Dermis blood vessel endothelial cell (primary cell): ENCODE measurements at regions not wholly inside any gene's neighbourhood (a gene's known extent, or its start where the extent isn't known, plus 50 kb on each side); places are given as distances from the start of the nearest gene placed in this dataset.

Experiments used
- DNase-seq: peaks from one replicate; pipeline ENCODE4 v3.0.0; 2010

DNA sequence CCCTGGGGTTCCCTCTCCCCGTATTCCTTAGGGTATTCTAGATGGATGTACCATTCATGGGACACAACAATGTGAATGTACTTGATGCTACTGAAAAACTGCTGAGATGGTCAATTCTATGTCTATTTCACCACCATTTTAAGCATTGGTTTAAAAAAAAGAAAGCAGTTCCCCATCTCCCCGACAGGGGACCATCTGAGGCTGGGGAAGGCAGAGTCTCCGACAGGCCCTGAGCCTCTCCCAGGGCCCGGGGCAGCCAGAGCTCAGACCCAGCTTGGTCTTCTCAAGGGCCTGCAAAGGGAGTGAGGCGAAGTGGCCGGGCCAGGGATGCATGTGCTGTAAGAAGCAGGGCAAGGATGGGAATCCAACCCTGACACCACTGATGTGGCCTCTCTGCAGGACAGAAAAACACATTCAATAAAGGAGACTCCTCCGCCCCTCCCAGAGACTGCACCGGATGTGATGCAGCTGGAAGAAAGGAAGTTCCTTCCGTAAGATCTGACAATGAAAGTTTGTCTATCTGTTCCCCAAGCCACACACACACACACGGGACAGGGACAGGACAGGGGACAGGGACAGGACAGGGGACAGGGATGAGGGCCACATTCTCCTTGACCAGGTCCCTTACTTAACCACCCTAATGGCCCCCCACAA lies 234.1 kb downstream of the BCL11B start:
- DNase-seq = no peak

DNA sequence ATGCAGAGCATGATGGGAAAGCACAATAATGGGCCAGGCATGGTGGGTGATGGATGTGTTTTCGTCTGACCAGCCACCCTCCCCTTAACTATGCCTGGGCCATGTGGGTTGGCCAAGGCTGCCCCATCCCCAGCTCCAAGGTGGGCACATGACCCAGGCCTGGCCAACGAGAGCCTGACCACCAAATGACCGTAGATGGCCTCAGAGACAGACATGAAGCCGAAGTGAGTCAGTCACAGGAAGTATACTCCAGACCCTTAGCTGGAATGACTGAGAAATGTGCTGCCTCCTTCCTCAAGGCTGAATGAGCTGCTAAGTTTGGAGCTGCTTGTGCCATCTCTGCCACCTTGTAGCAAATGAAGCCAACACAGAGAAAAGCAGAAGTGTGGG lies 233.6 kb downstream of the BCL11B start:
- no peak for DNase-seq

DNA sequence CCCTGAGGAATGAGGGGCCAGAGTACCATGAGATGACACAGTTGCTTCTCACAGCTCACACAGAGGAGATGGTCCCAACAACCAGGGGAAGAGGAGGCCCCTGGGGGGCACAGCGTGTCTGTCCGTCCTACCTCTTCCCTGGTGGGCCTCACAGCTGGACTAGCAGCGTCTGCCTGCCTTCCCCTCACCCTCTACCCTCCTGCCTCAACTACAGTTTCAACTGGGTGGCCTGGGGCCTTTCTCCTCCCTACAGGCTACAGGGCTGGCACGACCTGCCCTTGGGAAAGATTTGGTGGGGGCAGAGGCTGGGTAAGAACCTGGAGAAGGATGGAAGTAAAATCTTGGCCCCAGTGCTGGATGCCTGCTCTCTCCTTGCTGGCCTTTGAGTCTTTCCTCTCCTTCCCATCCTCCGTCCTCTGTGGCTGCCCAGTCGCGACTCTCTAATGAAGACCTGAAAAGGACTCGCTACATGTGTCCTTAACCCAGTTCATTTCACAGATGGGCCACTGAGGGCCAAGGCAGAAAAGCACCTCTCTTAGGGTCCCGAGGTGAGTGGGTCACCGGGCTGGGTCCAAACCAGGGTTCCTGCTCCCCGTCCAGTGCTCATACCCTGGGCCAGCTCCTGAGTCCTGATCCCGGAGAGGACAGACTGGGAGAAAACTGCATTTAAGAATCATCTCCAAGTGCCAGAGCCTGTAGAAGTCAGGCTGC lies 232.5 kb downstream of the BCL11B start:
- DNase-seq = no peak

DNA sequence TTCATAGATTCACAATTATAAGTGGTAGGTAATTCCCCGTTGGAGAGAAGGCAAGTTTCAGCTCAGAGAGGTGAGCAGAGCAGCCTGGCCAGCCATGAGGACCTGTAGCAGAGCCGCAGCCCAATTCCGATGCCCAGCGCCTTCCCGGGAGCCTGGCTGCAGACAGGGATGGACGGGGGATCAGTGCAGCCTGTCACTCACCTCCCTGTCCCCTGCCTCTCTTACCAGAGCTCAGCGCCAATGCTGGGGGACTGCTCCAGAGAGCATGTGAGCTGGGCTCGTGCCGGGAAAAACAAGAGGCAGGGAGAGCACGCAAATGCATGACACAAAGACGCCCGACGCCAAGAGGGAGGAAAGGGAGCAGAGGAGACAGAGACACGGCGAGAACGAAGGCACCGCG lies 231.9 kb downstream of the BCL11B start:
- no peak for DNase-seq

DNA sequence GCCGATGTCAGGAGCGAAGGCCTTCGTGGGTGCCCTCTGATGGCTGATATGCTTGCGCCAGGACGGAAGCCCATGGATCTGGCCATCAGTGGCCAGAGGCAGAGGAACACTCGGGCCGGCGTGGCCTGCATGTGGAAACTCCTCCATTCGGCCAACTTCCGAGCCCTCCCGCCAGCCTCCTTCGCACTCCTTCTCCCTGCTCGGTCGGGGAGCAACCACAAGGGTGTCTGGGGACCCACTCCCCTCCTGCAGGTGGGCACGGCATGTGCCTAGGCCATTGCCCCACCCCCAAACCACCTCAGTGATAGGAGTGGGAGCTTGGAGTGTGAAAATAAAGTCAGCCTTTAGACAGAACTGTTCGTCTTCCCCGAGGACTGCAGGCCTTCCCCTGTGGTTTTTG lies 231.3 kb downstream of the BCL11B start:
- DNase-seq = no peak

DNA sequence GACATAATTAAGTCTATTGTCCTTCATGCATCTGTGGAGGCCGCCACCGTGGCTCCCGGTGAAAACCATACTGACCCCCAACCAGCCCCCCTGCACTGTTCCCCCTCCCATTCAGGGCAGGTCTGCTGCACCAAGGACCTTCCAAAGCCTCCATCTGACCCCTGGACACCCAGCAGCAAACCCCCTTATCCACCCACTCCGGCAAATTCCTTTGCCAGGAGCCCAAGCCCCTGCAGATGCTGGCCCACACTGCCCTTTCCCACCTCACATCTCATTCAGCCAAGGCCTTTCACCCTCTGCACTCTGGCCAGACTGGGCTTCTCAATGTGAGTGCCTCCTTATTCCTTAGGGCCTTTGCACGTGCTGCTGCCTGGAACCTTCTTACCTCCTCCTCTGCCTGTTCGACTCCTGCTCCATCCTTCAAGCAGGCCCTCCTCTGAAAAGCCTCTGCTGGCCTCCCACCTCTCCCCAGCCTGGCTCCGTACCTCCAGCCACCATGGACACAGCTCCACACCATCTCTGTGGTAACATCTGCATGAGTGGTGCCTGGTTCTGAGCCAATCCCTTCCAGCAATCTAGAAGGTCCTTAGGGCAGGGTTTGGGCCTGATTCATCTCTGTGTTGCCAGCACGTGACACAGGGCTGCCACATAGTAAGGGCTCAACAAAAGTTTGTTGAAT lies 230.7 kb downstream of the BCL11B start:
- DNase-seq = no peak

DNA sequence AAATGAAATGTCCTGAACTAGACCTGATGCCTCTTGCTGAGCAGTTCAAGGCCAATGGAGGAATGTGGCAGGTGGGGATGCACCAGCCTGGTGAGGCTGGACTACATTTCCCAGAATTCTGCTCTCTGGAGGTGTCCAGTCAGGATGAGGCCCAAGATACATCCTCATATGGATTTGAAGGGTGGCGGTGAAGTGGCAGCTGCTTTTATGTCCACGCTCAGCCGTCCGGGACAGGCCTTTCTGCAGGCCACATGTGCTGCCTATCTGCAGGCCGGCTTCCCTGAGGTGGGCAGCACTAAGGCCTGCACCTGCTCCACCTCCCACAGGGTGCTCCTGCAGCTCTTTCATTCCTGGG lies 230.2 kb downstream of the BCL11B start:
- no peak for DNase-seq

DNA sequence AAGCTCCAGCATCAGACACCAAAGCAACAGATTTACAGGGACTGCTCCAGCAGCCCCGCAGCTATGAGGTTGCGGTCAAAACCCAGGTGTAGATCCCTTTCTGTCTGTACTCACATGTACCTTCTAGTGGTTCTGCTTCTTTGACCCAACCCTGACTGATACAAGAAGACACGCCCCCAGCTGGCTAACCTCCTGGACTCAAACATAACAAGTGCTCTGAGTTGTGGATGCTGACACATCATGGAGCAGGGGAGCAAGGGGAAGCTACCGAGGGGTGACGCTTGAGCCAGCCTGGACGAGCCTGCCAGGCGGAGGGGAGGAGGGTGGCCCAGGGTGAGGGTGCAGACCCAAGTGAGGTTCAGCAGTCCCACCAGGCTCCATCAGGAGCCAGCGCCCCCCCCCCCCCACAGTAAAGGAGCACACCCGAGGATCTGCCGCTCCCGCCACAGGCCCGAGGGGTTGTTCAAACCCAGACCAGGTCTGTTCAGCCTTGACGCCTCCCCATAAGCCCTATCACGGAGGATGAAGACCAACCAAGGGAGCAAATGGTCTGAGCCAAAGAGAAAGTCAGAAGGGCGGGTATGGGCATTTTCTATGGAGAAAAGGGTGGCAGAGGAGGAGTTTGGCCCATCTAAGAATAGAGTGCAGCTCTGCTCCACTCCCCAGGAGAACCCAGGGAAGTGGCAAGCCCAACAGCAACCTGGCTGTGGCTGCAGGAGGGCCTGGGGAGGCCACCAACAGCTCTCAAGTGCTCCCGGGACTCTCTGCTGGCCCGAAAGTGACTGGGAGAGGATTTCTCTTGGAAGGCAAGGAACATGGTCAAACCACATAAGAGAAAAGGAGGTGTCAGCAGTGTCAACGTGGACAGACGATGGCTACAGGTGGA lies 229.4 kb downstream of the BCL11B start:
- DNase-seq = no peak

DNA sequence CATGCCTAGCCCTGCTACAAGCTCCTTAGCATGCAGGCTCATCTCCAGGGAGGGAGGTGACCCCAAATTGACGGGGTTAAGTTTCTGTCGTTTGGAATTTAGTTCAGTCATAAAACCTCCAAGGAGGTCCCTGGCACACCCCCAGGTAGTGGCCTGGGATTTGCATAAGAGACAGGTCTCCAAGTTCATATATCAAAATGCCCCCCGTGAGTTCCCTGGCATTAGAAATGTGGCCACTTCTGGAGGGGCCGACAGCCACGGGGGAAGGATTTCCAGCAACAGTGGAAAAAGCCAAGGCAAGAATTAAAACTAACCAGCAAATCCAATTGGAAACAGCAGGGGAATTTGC lies 228.8 kb downstream of the BCL11B start:
- DNase-seq = no peak

DNA sequence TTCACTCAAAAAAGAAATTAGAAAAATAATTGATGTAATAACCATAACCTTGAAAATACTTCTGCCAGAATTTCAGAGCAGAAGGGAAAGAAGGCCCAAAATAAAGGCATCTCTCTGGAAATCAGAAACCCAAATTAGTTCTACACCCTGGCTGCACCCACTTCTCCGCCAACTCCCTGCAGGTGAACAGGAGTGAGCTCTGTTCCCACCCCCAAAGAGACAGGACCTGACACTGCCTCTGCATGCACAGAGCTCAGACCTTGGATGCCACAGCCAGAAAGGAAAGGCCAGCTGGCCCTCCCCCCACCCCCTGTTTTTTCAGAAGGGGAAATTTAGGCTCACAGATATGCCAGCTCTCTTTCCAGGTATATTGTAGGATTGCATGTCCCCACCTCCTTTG lies 228.2 kb downstream of the BCL11B start:
- DNase-seq = no peak

DNA sequence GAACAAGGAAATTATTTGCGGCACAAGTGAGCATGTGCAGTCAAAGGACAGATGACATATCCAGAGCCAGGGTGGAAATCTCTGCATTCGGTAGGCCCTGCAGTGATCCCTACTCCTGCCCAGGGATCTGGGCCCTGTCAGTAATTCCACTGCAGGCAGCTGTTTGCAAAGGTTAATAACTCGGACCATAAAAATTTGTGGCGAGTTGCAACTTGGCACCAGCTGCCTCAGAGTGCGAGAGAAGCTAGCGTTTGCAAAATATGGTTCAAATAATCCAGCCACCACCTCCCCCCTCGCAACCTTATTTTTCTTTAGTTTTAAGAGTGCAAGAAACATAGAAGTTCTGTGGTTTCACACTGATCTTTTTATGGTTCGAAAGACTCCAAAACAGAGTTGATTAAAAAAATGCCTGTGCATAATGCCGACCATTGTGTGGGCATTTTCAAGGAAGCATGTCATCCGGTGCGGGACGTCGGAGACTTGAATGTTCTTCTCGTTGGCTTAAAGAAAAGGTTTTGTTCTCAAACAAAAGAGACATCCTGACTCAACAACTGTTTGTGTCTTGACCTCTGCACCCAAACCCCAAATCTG lies 224.5 kb downstream of the BCL11B start:
- no peak for DNase-seq

DNA sequence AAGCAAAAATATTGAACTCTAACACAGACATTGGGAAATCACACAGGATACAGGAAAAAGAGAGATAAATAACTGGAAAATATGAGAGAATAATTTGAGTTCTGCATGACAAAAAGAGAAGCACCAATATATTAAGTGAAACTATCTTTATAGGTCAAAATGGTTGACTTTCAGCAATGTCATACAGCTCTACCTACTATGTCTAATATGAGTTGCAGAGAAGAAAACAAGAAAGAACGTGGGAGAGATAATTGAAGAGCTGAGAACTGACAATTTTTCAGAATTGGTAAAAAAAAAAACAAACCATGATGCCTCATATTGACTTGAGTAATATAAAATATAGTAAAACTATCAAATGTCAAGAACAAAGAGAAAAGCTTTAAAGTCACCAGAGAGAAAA lies 221.7 kb downstream of the BCL11B start:
- DNase-seq = no peak

DNA sequence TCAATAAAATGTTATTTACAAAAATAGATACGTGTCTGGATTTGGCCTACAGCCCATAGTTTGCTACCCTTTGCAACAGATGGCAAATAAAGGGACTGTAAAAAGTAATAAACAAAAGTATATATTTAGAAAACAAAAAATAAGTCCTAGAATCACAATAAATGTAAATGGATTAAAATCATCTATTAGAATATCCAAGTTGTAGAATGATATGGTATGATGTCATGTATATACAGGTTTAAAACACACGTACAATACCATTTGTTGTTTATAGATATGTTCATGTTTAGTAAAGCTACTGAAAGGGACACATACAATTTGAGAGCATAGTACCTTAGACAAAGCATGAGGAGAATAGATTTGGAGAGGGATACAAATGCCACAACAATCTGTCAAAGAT lies 219.5 kb downstream of the BCL11B start:
- DNase-seq = no peak

DNA sequence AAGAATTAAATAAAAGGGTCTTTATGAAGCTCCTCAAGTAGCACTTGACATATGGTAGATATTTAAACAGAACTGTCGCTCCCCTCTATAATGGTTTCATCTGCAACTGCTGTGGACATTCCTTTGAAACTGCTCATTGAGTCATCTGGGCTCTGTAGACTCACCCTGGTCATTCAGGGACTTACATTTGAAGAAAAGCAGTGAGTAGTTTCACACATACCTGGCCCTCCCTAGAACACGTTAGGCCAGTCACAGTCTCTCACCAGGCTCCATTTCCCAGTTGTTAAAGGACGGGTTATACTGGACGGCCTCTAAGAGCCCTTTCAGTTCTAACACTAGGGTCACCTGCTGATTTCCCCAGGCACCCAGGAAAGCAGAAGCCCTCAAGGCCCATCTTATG lies 217.0 kb downstream of the BCL11B start:
- DNase-seq = no peak

DNA sequence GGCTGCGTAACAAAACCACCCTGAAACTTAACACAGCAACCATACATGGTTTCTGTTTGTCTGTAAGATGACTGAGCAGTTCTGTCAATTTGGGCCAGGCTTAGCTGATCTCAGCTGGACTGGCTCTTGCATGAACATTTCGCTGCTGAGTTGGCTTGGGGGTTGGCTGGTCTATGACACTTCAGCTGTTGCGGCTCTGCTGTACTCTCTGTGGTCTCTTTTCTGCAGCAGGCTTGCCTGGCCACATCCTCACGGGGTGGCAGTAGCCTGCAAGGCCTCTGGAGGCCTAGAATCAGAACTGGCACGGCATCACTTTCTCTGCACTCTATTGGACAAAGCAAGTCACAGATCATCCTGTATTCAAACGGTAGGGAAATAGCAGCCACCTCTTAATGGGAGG lies 216.2 kb downstream of the BCL11B start:
- no peak for DNase-seq

DNA sequence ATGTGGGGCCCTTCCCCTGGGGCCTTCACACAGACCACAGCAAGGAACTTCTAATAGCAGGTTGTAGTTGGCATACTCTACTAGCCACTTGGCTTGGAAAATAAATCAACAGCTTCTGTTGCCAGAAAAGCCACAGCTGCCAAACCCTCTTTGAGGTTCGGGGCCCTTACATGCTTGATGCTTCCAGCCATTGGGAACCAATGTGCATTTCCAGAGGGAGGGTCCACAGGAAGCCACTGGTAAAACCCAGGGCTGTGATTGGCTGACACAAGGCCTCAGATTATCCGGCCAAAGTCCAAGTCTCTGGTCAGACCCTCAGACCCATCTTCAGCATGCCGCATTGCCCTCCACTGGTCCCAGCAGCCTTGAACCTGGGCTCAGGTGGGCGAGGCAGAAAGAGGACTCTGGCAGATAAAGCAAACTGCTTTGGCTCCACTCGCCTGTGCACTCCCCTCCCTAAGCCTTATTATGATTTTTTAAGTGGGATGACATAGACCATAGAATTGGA lies 214.4 kb downstream of the BCL11B start:
- DNase-seq = no peak

DNA sequence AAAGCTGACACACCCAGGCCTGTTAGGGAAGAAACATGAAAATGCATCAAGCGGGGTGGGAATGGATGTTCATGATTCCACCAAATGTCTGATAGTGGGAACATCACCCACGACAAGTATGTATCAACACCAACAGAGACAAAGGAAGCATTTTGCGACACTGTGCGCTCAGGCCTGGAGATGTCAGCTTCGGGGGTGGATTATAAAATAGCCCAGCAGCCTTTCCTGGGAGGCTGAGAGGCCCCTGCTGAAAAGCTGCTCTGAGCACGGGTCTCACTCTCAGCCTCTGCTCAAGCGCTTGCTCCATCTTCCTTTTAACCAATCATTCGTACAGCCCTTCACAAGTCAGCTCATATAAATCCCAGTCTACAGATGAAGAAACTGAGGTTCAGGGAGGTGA lies 213.5 kb downstream of the BCL11B start:
- DNase-seq = no peak

DNA sequence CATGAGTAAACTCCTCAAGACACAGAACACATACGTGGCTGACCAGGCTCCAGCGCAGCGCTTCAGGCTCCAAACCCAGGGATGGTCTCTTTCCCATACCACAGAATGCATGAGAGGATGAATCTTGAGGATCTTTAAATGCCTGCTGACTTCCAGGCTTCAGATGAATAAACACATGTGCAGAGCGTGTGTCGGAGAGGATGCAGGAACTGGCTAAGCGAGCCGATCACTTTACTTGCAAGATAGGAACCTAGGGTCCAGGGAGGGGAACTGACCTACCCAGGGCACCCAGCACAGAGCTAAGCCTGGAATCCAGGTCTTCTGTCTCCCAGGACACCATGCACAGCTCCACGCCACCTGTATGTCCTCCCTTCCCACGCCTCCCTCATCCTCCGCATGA lies 209.8 kb downstream of the BCL11B start:
- no peak for DNase-seq

DNA sequence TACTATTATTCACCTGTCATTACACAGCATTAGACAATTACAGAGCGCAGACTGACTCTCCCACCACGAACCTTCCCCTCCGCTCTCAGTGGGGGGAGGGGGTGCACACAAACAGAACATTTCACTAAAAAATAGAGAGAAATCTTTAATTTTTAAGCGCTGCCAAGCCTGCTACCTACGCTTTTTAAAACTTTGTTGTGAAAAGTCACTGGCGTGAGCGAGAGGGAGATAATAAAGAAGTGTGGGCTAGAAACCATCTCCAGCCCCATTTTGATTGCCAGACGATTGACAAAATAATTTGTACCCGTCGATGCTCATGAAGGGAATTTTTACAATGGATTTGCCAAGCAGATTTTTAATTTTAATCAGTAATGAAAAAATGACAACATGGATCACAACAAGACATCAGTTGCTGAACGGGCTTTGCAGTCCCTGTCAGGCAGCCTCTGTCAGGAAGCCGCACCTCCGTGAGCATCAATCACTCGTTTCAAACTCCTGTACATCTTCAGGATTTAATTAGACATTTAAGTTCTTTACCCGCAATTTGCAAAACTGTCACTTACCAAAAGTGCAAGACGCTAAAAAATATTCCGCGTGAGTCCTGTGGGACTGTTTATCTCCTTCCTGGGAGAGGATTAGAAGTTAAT lies 209.1 kb downstream of the BCL11B start:
- DNase-seq = no peak

DNA sequence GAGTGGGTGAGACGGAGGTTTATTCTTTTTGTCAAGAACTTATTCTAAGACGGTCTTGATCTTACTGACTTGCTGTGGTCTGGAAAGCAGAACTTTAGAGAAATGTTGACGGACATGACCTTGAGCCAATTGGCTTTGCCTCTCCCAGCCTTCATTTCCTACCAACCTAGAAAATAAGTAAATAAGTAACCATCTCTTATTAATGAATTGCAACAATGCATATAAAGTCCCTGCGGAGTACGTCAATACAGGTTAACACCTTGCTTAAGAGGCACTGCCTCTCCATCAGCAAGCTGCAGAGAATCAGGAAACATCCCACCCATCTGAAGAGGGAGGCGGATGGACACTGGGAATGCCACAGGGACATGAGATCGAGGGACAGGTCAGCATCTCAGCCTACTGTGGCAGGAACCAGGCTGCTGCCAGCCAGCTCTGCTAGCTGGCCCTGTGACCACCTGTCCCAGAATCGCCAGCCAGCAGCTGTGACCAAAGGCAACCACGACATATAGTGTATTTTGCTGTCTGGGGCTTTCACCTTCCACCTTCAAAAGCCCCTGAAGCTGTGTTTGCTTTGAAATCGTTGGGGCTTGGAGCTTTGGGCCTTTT lies 208.3 kb downstream of the BCL11B start:
- no peak for DNase-seq

DNA sequence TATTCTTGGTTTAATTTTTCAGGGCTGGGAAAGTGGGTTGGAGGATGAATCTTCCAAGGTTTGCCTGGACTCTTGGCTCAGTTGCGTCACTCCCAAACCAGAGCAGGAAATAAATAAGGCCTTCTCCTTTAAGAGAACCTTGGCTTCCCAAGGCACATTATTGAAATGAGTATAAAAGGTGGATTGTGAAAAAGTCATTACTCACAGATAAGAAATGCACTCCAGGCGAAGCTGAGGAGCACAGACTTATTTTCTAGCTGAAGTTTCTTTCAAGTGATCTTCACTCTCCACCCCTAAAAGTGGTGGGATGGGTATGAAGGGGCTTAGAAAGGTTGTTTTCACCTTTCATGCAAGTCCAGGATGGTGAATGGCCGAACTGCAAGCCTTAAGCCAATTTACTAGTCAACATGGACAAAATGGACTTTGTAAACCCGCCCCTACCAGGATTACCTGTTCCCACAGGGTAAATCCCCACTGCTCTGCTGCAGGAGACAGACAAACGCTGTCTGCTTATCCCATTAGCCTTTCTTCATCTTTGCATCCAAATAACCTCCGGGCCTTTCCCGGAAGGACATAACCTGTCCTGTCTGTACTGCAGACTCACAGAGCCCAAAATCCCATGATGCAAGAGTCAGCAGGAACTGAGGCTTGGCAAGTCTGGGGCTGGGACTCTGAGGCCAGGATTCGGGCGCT lies 207.6 kb downstream of the BCL11B start:
- no peak for DNase-seq
